ENCODE measurements at regions not wholly inside any gene's neighbourhood (a gene's known extent, or its start where the extent isn't known, plus 50 kb on each side); places are given as distances from the start of the nearest gene placed in this dataset.

GRCh38 chr7:46960970-46961369 lies 620.9 kb downstream of the TNS3 start:
- TF ChIP-seq, protein P1, sequence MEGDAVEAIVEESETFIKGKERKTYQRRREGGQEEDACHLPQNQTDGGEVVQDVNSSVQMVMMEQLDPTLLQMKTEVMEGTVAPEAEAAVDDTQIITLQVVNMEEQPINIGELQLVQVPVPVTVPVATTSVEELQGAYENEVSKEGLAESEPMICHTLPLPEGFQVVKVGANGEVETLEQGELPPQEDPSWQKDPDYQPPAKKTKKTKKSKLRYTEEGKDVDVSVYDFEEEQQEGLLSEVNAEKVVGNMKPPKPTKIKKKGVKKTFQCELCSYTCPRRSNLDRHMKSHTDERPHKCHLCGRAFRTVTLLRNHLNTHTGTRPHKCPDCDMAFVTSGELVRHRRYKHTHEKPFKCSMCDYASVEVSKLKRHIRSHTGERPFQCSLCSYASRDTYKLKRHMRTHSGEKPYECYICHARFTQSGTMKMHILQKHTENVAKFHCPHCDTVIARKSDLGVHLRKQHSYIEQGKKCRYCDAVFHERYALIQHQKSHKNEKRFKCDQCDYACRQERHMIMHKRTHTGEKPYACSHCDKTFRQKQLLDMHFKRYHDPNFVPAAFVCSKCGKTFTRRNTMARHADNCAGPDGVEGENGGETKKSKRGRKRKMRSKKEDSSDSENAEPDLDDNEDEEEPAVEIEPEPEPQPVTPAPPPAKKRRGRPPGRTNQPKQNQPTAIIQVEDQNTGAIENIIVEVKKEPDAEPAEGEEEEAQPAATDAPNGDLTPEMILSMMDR (conservative IDR thresholded peaks at IDR 0.05; ENCODE audit: low read length): no peak
- no peak for TF ChIP-seq EZH2phosphoT487 (IDR thresholded peaks at IDR 0.05; ENCODE audit: borderline replicate concordance)
